ENCODE measurements at regions not wholly inside any gene's neighbourhood (a gene's known extent, or its start where the extent isn't known, plus 50 kb on each side); places are given as distances from the start of the nearest gene placed in this dataset.

- TF ChIP-seq EP300 (IDR thresholded peaks at IDR 0.05) = no peak
- TF ChIP-seq CTCF (IDR thresholded peaks at IDR 0.05) = no peak
- TF ChIP-seq POLR2A (IDR thresholded peaks at IDR 0.05; ENCODE audit: low read depth) = no peak
- no peak for TF ChIP-seq POLR2AphosphoS5 (IDR thresholded peaks at IDR 0.05)
- Histone ChIP-seq H3K4me1 (no peaks in the 10 kb centered on the region), H3K27me3 (no peaks in the 10 kb centered on the region), H3K36me3 (no peaks in the 10 kb centered on the region), H3K27ac (replicated peaks in 1 of 4) (no peak overlapping the region), H3K4me3 (no peak overlapping the region), H3K9me3 (no peaks in the 10 kb centered on the region)
- intact Hi-C loops (cut with DNase I) = no loop called here
- DNase-seq (ENCODE audit: extremely low spot score) = no peak
- WGBS = 49% methylated on average over 3 of the region's 3 CpGs
These were observed 2649.3 kb downstream of the PCDH7 start for GRCh38 chr4:33369446-33369845.

GRCh38 chr4:33381816-33382215 lies 2661.6 kb downstream of the PCDH7 start:
- Histone ChIP-seq H3K4me3 (no peak overlapping the region), H3K27me3 (no peaks in the 10 kb centered on the region), H3K27ac (replicated peaks in 1 of 4) (no peak overlapping the region), H3K36me3 (no peaks in the 10 kb centered on the region), H3K9me3 (peaks cover 0 to 15% (median 2%) of the 10 kb centered on the region in 4 donors), H3K4me1 (no peaks in the 10 kb centered on the region)
- intact Hi-C loops (cut with DNase I) = no loop called here
- WGBS = 88% methylated on average over 4 of the region's 4 CpGs
- DNase-seq (ENCODE audit: extremely low spot score) = no peak
- TF ChIP-seq CTCF (IDR thresholded peaks at IDR 0.05) (no peak), EP300 (IDR thresholded peaks at IDR 0.05) (no peak), POLR2A (IDR thresholded peaks at IDR 0.05; ENCODE audit: low read depth) (no peak), POLR2AphosphoS5 (IDR thresholded peaks at IDR 0.05) (no peak)

GRCh38 chr4:33386764-33387163 lies 2666.6 kb downstream of the PCDH7 start:
- Histone ChIP-seq H3K27ac (replicated peaks in 1 of 4) (no peak overlapping the region), H3K4me3 (no peak overlapping the region), H3K36me3 (no peaks in the 10 kb centered on the region), H3K27me3 (no peaks in the 10 kb centered on the region), H3K9me3 (peaks cover 0 to 15% (median 2%) of the 10 kb centered on the region in 4 donors), H3K4me1 (no peaks in the 10 kb centered on the region)
- intact Hi-C loops (cut with DNase I) = no loop called here
- no peak for DNase-seq (ENCODE audit: extremely low spot score)
- TF ChIP-seq EP300 (IDR thresholded peaks at IDR 0.05) = no peak
- no peak for TF ChIP-seq CTCF (IDR thresholded peaks at IDR 0.05)
- TF ChIP-seq POLR2AphosphoS5 (IDR thresholded peaks at IDR 0.05) = no peak
- TF ChIP-seq POLR2A (IDR thresholded peaks at IDR 0.05; ENCODE audit: low read depth) = no peak

DNA sequence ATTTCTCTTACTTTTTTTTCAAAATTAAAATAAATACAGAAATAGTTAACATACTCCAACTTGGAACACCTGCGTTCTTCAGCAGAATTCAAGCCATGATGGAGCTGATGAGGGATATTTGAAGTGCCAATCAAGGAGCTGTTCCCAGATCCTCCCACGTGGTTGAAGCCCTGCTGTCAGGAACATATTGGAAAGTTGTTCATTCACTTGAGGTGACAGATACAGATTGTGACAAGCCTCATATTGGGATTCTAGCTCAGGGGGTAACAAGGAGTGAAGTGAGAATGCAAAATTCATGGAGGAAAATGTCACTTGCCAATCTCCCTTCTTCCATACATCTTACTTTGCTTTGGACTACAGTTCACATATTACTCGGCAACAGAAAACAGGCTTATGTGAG lies 2670.8 kb downstream of the PCDH7 start:
- intact Hi-C loops (cut with DNase I) = no loop called here

More for the DNA sequence above, 2670.8 kb downstream of the PCDH7 start:
- no peaks in the 10 kb centered on the region for H3K4me1 ChIP-seq
- DNase-seq (ENCODE audit: extremely low spot score) = no peak
- no peak overlapping the region for H3K4me3 ChIP-seq
- H3K27me3 ChIP-seq = no peaks in the 10 kb centered on the region
- no peaks in the 10 kb centered on the region for H3K9me3 ChIP-seq
- TF ChIP-seq POLR2A (IDR thresholded peaks at IDR 0.05; ENCODE audit: low read depth) = no peak
- TF ChIP-seq POLR2AphosphoS5 (IDR thresholded peaks at IDR 0.05) = no peak
- no peak for TF ChIP-seq CTCF (IDR thresholded peaks at IDR 0.05)
- no peak for TF ChIP-seq EP300 (IDR thresholded peaks at IDR 0.05)
- H3K27ac ChIP-seq (replicated peaks in 1 of 4) = no peak overlapping the region
- WGBS = 69% methylated on average over 3 of the region's 3 CpGs
- no peaks in the 10 kb centered on the region for H3K36me3 ChIP-seq
